ENCODE measurements at regions not wholly inside any gene's neighbourhood (a gene's known extent, or its start where the extent isn't known, plus 50 kb on each side); places are given as distances from the start of the nearest gene placed in this dataset.

DNA sequence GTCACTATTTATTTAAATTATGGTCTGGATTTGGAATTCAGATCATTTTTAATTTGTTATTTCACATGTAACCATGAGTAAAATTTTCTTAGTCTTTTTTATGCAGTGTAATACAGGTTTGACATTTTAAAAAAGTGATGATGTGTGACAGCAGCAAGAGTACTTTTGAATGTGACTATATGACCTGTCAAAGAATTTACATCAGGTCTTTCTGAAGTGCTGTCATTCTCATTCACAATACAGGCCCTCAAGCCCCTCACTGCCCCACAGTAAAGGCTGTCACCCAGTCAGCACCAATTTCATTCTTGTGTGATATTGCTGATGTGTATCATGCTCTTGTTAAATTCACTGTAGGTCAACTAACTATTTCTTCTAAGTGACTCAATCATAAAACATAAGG lies 364.2 kb downstream of the NUP35 start:
- Histone ChIP-seq H3K4me1 (ENCODE audit: insufficient read depth) (no peaks in the 10 kb centered on the region), H4K20me1 (replicated peaks; ENCODE audit: insufficient read depth) (no peaks in the 10 kb centered on the region), H3K79me2 (replicated peaks; ENCODE audit: insufficient read depth) (no peaks in the 10 kb centered on the region), H3F3A (replicated peaks; ENCODE audit: low read depth) (no peaks in the 10 kb centered on the region), H3K9me2 (ENCODE audit: insufficient read depth) (no peaks in the 10 kb centered on the region), H3K27ac (ENCODE audit: low read depth) (no peak overlapping the region), H3K36me3 (ENCODE audit: insufficient read depth) (no peaks in the 10 kb centered on the region), H3K4me3 (no peak overlapping the region), H2AFZ (no peak overlapping the region), H3K27me3 (ENCODE audit: insufficient read depth) (no peaks in the 10 kb centered on the region), H3K4me2 (no peak overlapping the region)
- DNase-seq (ENCODE audit: low spot score) (no peak), ATAC-seq (no peak)
- Mint-ChIP-seq H3K4me3 (no peak overlapping the region), H3K27me3 (ENCODE audit: insufficient read depth, low read depth, poor library complexity) (no peaks in the 10 kb centered on the region), H3K4me1 (no peaks in the 10 kb centered on the region; the same call in 2 of the 3 replicates), H3K9me3 (no peaks in the 10 kb centered on the region), H3K36me3 (ENCODE audit: low read depth) (no peaks in the 10 kb centered on the region), H3K27ac (no peak overlapping the region)
- no peak for TF ChIP-seq EZH2 (IDR thresholded peaks at IDR 0.05; ENCODE audit: low read depth, unreplicated experiment)
- no peak for TF ChIP-seq EZH2phosphoT487 (IDR thresholded peaks at IDR 0.05; ENCODE audit: unreplicated experiment)
- TF ChIP-seq POLR2AphosphoS5 (IDR thresholded peaks at IDR 0.05; ENCODE audit: low read depth) = no peak
- no peak for TF ChIP-seq NANOG (IDR thresholded peaks at IDR 0.05; ENCODE audit: borderline replicate concordance)
- TF ChIP-seq ZNF331 (CRISPR knock-in tag; IDR thresholded peaks at IDR 0.05; ENCODE audit: low read depth) = no peak
- TF ChIP-seq REST (IDR thresholded peaks at IDR 0.05; ENCODE audit: unreplicated experiment) = no peak
- no peak for TF ChIP-seq STAT1 (IDR thresholded peaks at IDR 0.05; ENCODE audit: unreplicated experiment)
- no peak for TF ChIP-seq ZNF114 (CRISPR knock-in tag; IDR thresholded peaks at IDR 0.05)
- TF ChIP-seq, protein P1, sequence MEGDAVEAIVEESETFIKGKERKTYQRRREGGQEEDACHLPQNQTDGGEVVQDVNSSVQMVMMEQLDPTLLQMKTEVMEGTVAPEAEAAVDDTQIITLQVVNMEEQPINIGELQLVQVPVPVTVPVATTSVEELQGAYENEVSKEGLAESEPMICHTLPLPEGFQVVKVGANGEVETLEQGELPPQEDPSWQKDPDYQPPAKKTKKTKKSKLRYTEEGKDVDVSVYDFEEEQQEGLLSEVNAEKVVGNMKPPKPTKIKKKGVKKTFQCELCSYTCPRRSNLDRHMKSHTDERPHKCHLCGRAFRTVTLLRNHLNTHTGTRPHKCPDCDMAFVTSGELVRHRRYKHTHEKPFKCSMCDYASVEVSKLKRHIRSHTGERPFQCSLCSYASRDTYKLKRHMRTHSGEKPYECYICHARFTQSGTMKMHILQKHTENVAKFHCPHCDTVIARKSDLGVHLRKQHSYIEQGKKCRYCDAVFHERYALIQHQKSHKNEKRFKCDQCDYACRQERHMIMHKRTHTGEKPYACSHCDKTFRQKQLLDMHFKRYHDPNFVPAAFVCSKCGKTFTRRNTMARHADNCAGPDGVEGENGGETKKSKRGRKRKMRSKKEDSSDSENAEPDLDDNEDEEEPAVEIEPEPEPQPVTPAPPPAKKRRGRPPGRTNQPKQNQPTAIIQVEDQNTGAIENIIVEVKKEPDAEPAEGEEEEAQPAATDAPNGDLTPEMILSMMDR (conservative IDR thresholded peaks at IDR 0.05; ENCODE audit: low read depth in 2 of 2) = no peak
- TF ChIP-seq ZNF462 (CRISPR knock-in tag; IDR thresholded peaks at IDR 0.05) = no peak
- TF ChIP-seq ETS1 (IDR thresholded peaks at IDR 0.05) = no peak
- no peak for TF ChIP-seq CREB1 (CRISPR knock-in tag; IDR thresholded peaks at IDR 0.05; ENCODE audit: low read depth)
- no peak for TF ChIP-seq JUNB (IDR thresholded peaks at IDR 0.05; ENCODE audit: unreplicated experiment)

All from GM23338 (cell line).